Activated naive CD8-positive, alpha-beta T cell treated with anti-CD3 and anti-CD28 coated beads, Interleukin-2, amount 50 U/mL, for 24 hours (primary cell): ENCODE measurements at regions not wholly inside any gene's neighbourhood (a gene's known extent, or its start where the extent isn't known, plus 50 kb on each side); places are given as distances from the start of the nearest gene placed in this dataset.

ENCODE experiments used
- ATAC-seq: fragments of 150-1000 bp; cut with Tn5 transposase; one replicate; pipeline ENCODE4 v1.10.0; 2021
- DNase-seq: peaks from one replicate; pipeline ENCODE4 v3.0.0; 2021
- H3K27ac Mint-ChIP-seq: one replicate; pipeline ENCODE4 v1.8.0; 2021; ENCODE audit warnings: mild to moderate bottlenecking, mixed read lengths
- H3K27me3 Mint-ChIP-seq: one replicate; pipeline ENCODE4 v1.8.0; 2021; ENCODE audit warnings: mixed read lengths
- H3K36me3 Mint-ChIP-seq: one replicate; pipeline ENCODE4 v1.8.0; 2021; ENCODE audit warnings: low read depth, mixed read lengths
- H3K4me1 Mint-ChIP-seq: one replicate; pipeline ENCODE4 v1.8.0; 2021; ENCODE audit warnings: mixed read lengths
- H3K4me3 Mint-ChIP-seq: one replicate; pipeline ENCODE4 v1.8.0; 2021; ENCODE audit warnings: mild to moderate bottlenecking, moderate library complexity, mixed read lengths
- H3K9me3 Mint-ChIP-seq: one replicate; pipeline ENCODE4 v1.8.0; 2021; ENCODE audit warnings: mixed read lengths

DNA sequence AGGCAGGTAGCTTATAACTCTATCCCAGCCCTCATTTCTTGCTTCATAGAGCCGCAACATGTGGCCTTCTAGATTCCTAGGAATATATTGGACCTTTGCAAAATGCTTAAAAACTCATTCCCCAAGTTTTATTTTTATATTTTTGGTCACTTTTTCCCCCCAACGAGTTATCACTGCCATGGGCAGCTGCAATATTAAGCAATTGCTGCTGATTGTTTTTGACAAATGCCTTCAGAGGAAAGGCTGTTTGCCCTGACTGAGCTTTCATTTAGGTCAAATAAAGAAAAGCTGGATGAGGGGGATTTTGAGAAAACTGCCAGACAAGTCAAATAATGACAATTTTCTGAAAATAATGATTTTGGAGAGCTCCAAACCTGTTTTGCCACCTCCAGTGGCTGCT lies 976.9 kb upstream of the MBL2 start:
- no peaks in the 10 kb centered on the region for H3K4me1 Mint-ChIP-seq
- H3K4me3 Mint-ChIP-seq = no peak overlapping the region
- no peak overlapping the region for H3K27ac Mint-ChIP-seq
- DNase-seq (no peak), ATAC-seq (no peak)
- no peaks in the 10 kb centered on the region for H3K36me3 Mint-ChIP-seq
- H3K9me3 Mint-ChIP-seq = peaks cover 14% of the 10 kb centered on the region
- H3K27me3 Mint-ChIP-seq = no peaks in the 10 kb centered on the region

DNA sequence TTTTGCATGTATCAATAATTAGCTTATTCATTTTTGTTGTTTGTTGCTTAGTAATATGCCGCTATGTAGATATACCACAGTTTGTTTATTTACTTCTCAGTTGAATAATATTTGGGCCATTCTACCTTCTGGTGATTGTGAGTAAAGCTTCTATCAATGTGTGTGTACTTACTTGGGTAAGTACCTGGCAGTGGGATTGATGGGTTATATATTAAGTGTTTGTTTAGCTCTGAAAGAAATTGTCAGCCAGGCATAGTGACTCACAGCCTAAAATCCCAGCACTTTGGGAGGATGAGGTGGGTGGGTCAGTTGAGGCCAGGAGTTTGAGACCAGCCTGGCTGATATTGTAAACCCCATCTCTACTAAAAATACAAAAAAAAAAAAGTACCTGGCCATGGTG lies 975.7 kb upstream of the MBL2 start:
- no peak overlapping the region for H3K4me3 Mint-ChIP-seq
- H3K27me3 Mint-ChIP-seq = no peaks in the 10 kb centered on the region
- H3K27ac Mint-ChIP-seq = no peak overlapping the region
- DNase-seq (no peak), ATAC-seq (no peak)
- no peaks in the 10 kb centered on the region for H3K36me3 Mint-ChIP-seq
- H3K9me3 Mint-ChIP-seq = peaks cover 17% of the 10 kb centered on the region
- no peaks in the 10 kb centered on the region for H3K4me1 Mint-ChIP-seq

DNA sequence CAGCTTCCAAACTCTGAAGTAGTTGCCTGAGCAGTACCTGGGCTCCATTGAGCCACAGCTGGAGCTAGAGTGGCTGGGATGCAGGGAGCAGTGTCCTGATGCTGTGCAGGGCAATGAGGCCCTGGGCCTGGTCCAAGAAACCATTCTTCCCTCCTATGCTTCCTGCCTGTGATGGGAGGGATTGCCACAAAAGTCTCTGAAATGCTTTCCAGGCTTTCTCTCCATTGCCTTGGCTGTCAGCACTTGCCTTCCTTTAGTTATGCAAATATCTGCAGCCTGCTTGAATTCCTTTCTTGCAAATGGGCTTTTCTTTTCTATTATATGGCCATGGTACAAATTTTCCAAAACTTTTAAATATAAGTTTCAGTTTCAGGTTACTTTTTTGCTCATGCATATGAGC lies 972.2 kb upstream of the MBL2 start:
- DNase-seq = no peak
- Mint-ChIP-seq H3K4me3 (no peak overlapping the region), H3K4me1 (no peaks in the 10 kb centered on the region), H3K36me3 (no peaks in the 10 kb centered on the region), H3K9me3 (peaks cover 20% of the 10 kb centered on the region), H3K27me3 (no peaks in the 10 kb centered on the region), H3K27ac (no peak overlapping the region)
- no peak for ATAC-seq

GRCh38 chr10:53744176-53744575 lies 971.6 kb upstream of the MBL2 start:
- no peaks in the 10 kb centered on the region for H3K4me1 Mint-ChIP-seq
- ATAC-seq = no peak
- H3K27ac Mint-ChIP-seq = no peak overlapping the region
- peaks cover 20% of the 10 kb centered on the region for H3K9me3 Mint-ChIP-seq
- no peak overlapping the region for H3K4me3 Mint-ChIP-seq
- no peaks in the 10 kb centered on the region for H3K27me3 Mint-ChIP-seq
- no peaks in the 10 kb centered on the region for H3K36me3 Mint-ChIP-seq
- no peak for DNase-seq

GRCh38 chr10:53737132-53737531 lies 964.5 kb upstream of the MBL2 start:
- no peak for ATAC-seq
- no peaks in the 10 kb centered on the region for H3K4me1 Mint-ChIP-seq
- no peaks in the 10 kb centered on the region for H3K36me3 Mint-ChIP-seq
- no peaks in the 10 kb centered on the region for H3K9me3 Mint-ChIP-seq
- no peaks in the 10 kb centered on the region for H3K27me3 Mint-ChIP-seq
- no peak overlapping the region for H3K4me3 Mint-ChIP-seq
- no peak overlapping the region for H3K27ac Mint-ChIP-seq
- no peak for DNase-seq

DNA sequence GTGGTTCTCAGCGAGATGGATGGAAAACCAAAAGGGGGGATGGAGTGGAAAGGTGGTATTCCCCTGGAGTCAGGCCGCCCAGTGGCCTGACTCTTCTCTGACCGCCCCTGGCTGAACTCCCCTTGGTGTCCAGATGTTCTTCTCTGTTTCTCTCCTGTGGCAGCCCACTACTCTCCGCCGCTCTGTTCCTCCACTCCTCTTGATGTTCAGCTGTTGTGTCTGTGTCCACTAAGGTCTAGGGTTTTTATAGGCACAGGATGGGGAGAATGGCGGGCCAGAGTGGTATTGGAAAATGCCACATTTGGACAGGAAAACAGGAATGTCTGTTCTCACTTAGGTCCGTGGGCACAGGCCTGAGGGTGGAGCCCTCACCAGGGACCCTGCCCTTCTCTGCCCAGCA lies 954.3 kb upstream of the MBL2 start:
- DNase-seq = no peak
- Mint-ChIP-seq H3K27me3 (no peaks in the 10 kb centered on the region), H3K9me3 (peaks cover 13% of the 10 kb centered on the region), H3K36me3 (no peaks in the 10 kb centered on the region), H3K4me1 (no peaks in the 10 kb centered on the region), H3K4me3 (no peak overlapping the region), H3K27ac (no peak overlapping the region)
- no peak for ATAC-seq

GRCh38 chr10:53724581-53724980 lies 952.0 kb upstream of the MBL2 start:
- Mint-ChIP-seq H3K4me1 (no peaks in the 10 kb centered on the region), H3K36me3 (no peaks in the 10 kb centered on the region), H3K4me3 (no peak overlapping the region), H3K9me3 (peaks cover 16% of the 10 kb centered on the region), H3K27ac (no peak overlapping the region), H3K27me3 (no peaks in the 10 kb centered on the region)
- ATAC-seq = no peak
- no peak for DNase-seq

GRCh38 chr10:53719658-53720057 lies 947.1 kb upstream of the MBL2 start:
- Mint-ChIP-seq H3K4me1 (no peaks in the 10 kb centered on the region), H3K9me3 (peaks cover 9% of the 10 kb centered on the region), H3K36me3 (no peaks in the 10 kb centered on the region), H3K4me3 (no peak overlapping the region), H3K27ac (no peak overlapping the region), H3K27me3 (no peaks in the 10 kb centered on the region)
- ATAC-seq (no peak), DNase-seq (no peak)

- H3K27ac Mint-ChIP-seq = no peak overlapping the region
- no peaks in the 10 kb centered on the region for H3K9me3 Mint-ChIP-seq
- H3K4me1 Mint-ChIP-seq = no peaks in the 10 kb centered on the region
- no peaks in the 10 kb centered on the region for H3K36me3 Mint-ChIP-seq
- no peaks in the 10 kb centered on the region for H3K27me3 Mint-ChIP-seq
- ATAC-seq = no peak
- H3K4me3 Mint-ChIP-seq = no peak overlapping the region
- DNase-seq = no peak
Observed at GRCh38 chr10:53716156-53716555, 943.6 kb upstream of the MBL2 start.

- no peak overlapping the region for H3K27ac Mint-ChIP-seq
- no peaks in the 10 kb centered on the region for H3K4me1 Mint-ChIP-seq
- H3K4me3 Mint-ChIP-seq = no peak overlapping the region
- no peaks in the 10 kb centered on the region for H3K36me3 Mint-ChIP-seq
- DNase-seq (no peak), ATAC-seq (no peak)
- no peaks in the 10 kb centered on the region for H3K27me3 Mint-ChIP-seq
- peaks cover 5% of the 10 kb centered on the region for H3K9me3 Mint-ChIP-seq
Observed at GRCh38 chr10:53713431-53713830, 940.8 kb upstream of the MBL2 start.

- peaks cover 18% of the 10 kb centered on the region for H3K9me3 Mint-ChIP-seq
- H3K4me3 Mint-ChIP-seq = no peak overlapping the region
- H3K4me1 Mint-ChIP-seq = no peaks in the 10 kb centered on the region
- no peak overlapping the region for H3K27ac Mint-ChIP-seq
- H3K27me3 Mint-ChIP-seq = no peaks in the 10 kb centered on the region
- no peaks in the 10 kb centered on the region for H3K36me3 Mint-ChIP-seq
- ATAC-seq (no peak), DNase-seq (no peak)
Observed at GRCh38 chr10:53702489-53702888, 929.9 kb upstream of the MBL2 start.

GRCh38 chr10:53701213-53701612 lies 928.6 kb upstream of the MBL2 start:
- H3K9me3 Mint-ChIP-seq = peaks cover 6% of the 10 kb centered on the region
- H3K27ac Mint-ChIP-seq = no peak overlapping the region
- H3K4me3 Mint-ChIP-seq = no peak overlapping the region
- no peaks in the 10 kb centered on the region for H3K36me3 Mint-ChIP-seq
- no peak for DNase-seq
- no peaks in the 10 kb centered on the region for H3K27me3 Mint-ChIP-seq
- no peaks in the 10 kb centered on the region for H3K4me1 Mint-ChIP-seq
- ATAC-seq = no peak

GRCh38 chr10:53700278-53700677 lies 927.7 kb upstream of the MBL2 start:
- Mint-ChIP-seq H3K36me3 (no peaks in the 10 kb centered on the region), H3K27me3 (no peaks in the 10 kb centered on the region), H3K4me1 (no peaks in the 10 kb centered on the region), H3K9me3 (peaks cover 6% of the 10 kb centered on the region), H3K4me3 (no peak overlapping the region), H3K27ac (no peak overlapping the region)
- no peak for ATAC-seq
- DNase-seq = no peak

- no peaks in the 10 kb centered on the region for H3K27me3 Mint-ChIP-seq
- H3K27ac Mint-ChIP-seq = no peak overlapping the region
- peaks cover 6% of the 10 kb centered on the region for H3K9me3 Mint-ChIP-seq
- H3K4me1 Mint-ChIP-seq = no peaks in the 10 kb centered on the region
- DNase-seq (no peak), ATAC-seq (no peak)
- H3K4me3 Mint-ChIP-seq = no peak overlapping the region
- H3K36me3 Mint-ChIP-seq = no peaks in the 10 kb centered on the region
Observed at GRCh38 chr10:53699684-53700083, 927.1 kb upstream of the MBL2 start.

DNA sequence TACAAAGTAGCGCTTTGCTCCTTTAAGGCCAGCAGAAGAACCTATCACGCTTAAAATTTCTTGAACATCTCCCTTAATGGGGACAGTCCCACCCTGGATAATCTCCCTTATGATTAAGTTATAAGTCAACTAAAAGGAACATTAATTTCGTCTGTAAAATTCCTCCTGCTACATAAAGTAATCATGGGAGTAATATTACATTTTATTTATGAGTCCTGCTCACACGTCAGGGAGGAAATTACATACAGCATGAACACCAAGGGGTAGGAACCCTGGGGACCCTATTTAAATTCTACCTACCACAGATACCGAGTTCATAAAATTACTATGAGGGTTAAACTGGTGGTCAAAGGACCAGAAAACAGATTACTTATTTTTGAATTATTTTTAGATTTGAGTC lies 926.6 kb upstream of the MBL2 start:
- Mint-ChIP-seq H3K36me3 (no peaks in the 10 kb centered on the region), H3K4me3 (no peak overlapping the region), H3K9me3 (peaks cover 6% of the 10 kb centered on the region), H3K4me1 (no peaks in the 10 kb centered on the region), H3K27me3 (no peaks in the 10 kb centered on the region), H3K27ac (no peak overlapping the region)
- ATAC-seq = no peak
- no peak for DNase-seq

- no peak overlapping the region for H3K27ac Mint-ChIP-seq
- H3K27me3 Mint-ChIP-seq = no peaks in the 10 kb centered on the region
- H3K9me3 Mint-ChIP-seq = peaks cover 10% of the 10 kb centered on the region
- DNase-seq (no peak), ATAC-seq (no peak)
- H3K4me1 Mint-ChIP-seq = no peaks in the 10 kb centered on the region
- H3K36me3 Mint-ChIP-seq = no peaks in the 10 kb centered on the region
- H3K4me3 Mint-ChIP-seq = no peak overlapping the region
Observed at GRCh38 chr10:53697038-53697437, 924.5 kb upstream of the MBL2 start.
